Omental fat pad (tissue), 3 donors: ENCODE measurements at regions not wholly inside any gene's neighbourhood (a gene's known extent, or its start where the extent isn't known, plus 50 kb on each side); places are given as distances from the start of the nearest gene placed in this dataset.
A peak's percentile ranks its signal among the peaks of the same experiment; 100 is the strongest.

ENCODE experiments used
- ATAC-seq: fragments of 150-250 bp; one replicate; pipeline ENCODE4 v1.9.1; 2016; ENCODE audit warnings: mild to moderate bottlenecking, moderate library complexity; ENCODE audit not compliant: low FRiP score
- DNase-seq: peaks from one replicate; pipeline ENCODE4 v3.0.0-alpha.2; 2019; ENCODE audit warnings: low spot score
- CTCF ChIP-seq, 3 donors: fragments of 450-650 bp; IDR thresholded peaks; one replicate each; pipeline ENCODE4 v1.5.1; 2016 to 2017; ENCODE audit warnings: antibody characterized with exemption in 3 of 3, mild to moderate bottlenecking in 3 of 3, moderate library complexity in 2 of 3

DNA sequence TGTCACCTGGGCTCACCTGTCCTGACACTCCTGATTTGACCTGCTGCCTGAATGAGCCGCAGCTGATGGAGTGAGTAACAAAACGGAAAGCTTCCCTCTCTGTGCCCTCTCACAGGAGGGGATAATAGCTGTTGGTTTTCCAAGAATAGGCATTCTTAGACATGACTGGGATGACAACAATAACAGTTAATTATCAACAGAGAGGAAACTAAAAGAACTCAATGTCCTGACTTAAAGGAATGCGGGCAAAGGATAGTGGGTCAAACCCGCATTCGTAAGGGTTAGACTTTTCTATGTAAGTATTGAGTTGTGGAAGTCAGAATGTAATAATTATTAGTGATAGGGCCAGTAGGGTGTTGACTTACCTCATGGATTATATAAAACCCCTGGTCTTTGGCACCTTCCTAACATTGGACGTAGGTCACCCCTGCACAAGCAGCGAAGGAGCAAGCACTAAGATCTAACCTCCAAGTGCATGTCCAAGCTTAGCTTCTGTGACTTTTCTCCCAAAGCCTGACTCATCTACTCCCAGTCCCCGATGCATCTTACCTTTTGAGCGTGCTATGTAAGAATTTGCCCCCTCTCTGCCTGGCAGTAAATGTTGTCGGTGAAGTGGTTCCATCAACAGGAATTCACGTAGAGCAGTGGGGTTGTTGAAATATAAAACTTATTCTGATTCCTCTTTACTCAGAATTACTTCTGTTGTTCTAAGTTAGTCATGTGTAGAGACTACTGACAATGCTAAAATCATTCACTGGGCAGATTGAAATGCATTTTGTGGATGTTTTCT, 442.3 kb downstream of the FGF9 start:
- DNase-seq (no peak), ATAC-seq (no peak)
- no peak for TF ChIP-seq CTCF (IDR thresholded peaks at IDR 0.05)

DNA sequence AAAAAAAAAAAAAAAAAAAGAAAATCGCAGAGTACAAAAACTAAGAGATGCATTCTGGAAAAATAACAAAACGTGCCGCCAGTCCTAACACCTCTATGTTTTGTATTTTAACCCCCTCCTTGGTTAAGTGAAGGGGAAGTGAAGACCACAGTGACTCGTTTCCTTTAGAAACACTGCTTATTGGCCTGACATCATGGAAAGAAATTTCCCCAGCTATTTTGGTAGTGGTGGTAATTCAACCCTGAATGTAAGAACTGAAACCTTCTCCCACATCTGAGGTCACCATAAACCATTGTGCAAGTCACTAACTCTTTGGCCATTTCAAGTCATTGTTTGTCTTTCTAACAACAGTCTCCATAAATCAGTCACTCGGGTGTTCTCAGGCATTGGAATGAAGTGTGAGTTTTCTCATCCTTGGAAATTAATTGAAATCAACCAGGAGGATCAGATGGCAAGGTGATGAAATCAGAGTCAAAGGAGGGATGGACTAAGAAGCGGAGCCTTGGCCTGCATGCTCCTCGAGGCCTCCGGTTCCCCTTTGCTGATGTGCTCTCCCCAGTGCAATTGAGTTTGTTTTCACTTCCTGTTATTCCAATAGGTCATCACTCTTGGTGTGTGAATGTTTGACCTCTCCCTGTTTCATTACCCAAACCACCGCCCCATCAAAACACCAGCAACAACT, 443.9 kb downstream of the FGF9 start:
- TF ChIP-seq CTCF (IDR thresholded peaks at IDR 0.05) = no peak
- ATAC-seq (no peak), DNase-seq (no peak)

GRCh38 chr13:22118158-22118557, 447.3 kb downstream of the FGF9 start:
- TF ChIP-seq CTCF (IDR thresholded peaks at IDR 0.05) = no peak
- DNase-seq (no peak), ATAC-seq (no peak)

DNA sequence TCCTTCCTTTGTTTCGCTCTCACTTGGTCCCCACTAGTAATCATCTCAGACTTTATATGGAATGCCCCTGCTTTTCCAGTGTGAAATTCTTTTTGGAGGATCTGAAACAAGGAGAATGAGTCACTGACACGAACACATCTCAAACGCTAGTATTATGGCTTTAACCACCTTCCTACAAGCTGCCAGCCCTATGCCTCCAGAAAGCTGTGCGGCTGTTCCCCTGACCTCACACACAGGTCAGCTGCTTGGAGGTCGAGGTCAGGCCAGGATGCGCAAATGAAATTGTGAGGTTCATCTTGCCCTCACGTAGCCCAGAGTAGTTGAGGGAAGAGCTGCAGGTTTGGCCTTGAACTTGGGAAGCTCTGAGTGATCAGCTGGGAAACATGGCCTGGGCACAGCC, 449.8 kb downstream of the FGF9 start:
- no peak for ATAC-seq
- TF ChIP-seq CTCF (IDR thresholded peaks at IDR 0.05) = no peak
- no peak for DNase-seq

GRCh38 chr13:22121146-22121739, 450.4 kb downstream of the FGF9 start:
- TF ChIP-seq CTCF (IDR thresholded peaks at IDR 0.05) = no peak
- DNase-seq (no peak), ATAC-seq (no peak)

- TF ChIP-seq CTCF (IDR thresholded peaks at IDR 0.05) = no peak
- DNase-seq (no peak), ATAC-seq (peak; percentile 49)
These were observed 455.7 kb downstream of the FGF9 start for GRCh38 chr13:22126433-22127021.
